Heart right ventricle (tissue), 16 donors: ENCODE measurements at regions not wholly inside any gene's neighbourhood (a gene's known extent, or its start where the extent isn't known, plus 50 kb on each side); places are given as distances from the start of the nearest gene placed in this dataset.

Experiments
- ATAC-seq, 8 donors: fragments of 200-7000 bp; cut with Tn5 transposase; one replicate each; pipeline ENCODE4 v1.9.1; 2020; ENCODE audit warnings: mild to moderate bottlenecking in 8 of 8, moderate library complexity in 8 of 8, moderate number of reproducible peaks in 1 of 8
- DNase-seq, 2 donors: peaks; one replicate each; pipeline ENCODE4 v3.0.0-alpha.2; 2020
- H3K27ac ChIP-seq, 10 donors: fragments of 200-600 bp; sonication (generic) in 2 of 10; one replicate each; pipeline versions ENCODE4 v1.5.0 to v1.8.0; 2020 to 2022; ENCODE audit warnings: mild to moderate bottlenecking in 3 of 10
- H3K27me3 ChIP-seq, 7 donors: fragments of 200-600 bp; one replicate each; pipeline ENCODE4 v1.8.0; 2021 to 2022; ENCODE audit warnings: mild to moderate bottlenecking in 2 of 7
- H3K36me3 ChIP-seq, 9 donors: fragments of 200-600 bp; sonication (generic) in 1 of 9; one replicate each; pipeline versions ENCODE4 v1.5.0 to v1.8.0; 2020 to 2022; ENCODE audit warnings: mild to moderate bottlenecking in 2 of 9
- H3K4me1 ChIP-seq, 9 donors: fragments of 200-600 bp; sonication (generic) in 1 of 9; one replicate each; pipeline versions ENCODE4 v1.5.0 to v1.8.0; 2020 to 2022; ENCODE audit warnings: mild to moderate bottlenecking in 4 of 9
- H3K4me3 ChIP-seq, 10 donors: fragments of 200-600 bp; sonication (generic) in 2 of 10; one replicate each; pipeline versions ENCODE4 v1.5.0 to v1.8.0; 2020 to 2022; ENCODE audit warnings: mild to moderate bottlenecking in 7 of 10, moderate library complexity in 2 of 10
- H3K9me3 ChIP-seq, 11 donors: fragments of 200-600 bp in 10 of 11; sonication (generic) in 2 of 11; one replicate each; pipeline versions ENCODE4 v1.5.0 to v1.8.0; 2013 to 2022; ENCODE audit warnings: mild to moderate bottlenecking in 2 of 11, control low read depth in 1 of 11, moderate library complexity in 1 of 11
- WGBS, 2 donors: extraction: QIAGEN DNeasy Blood & Tissue Kit; methylation state at CpG; one replicate each; pipeline ENCODE4 v1.1.7; 2013; ENCODE audit warnings: inconsistent platforms in 1 of 2; 5-methylcytosine and 5-hydroxymethylcytosine counted together
- intact Hi-C, 10 donors: fragments of 100-400 bp; cut with DNase I; formaldehyde crosslinking; loops; one replicate each; pipeline versions ENCODE4 v1.11.1 to v1.14.2; 2022
- TF ChIP-seq, protein P1 (sequence below), 9 donors: fragments of 200-600 bp; sonication (generic) in 2 of 9; IDR thresholded peaks; one replicate each; pipeline versions ENCODE4 v1.5.0 to v1.8.0; 2021 to 2022; ENCODE audit warnings: antibody characterized with exemption in 9 of 9, mild to moderate bottlenecking in 5 of 9, moderate library complexity in 1 of 9
- donor health status: Arrhythmogenic right ventricular cardiomyopathy.
- donor health status: ischemic (EF 13 %, LVEDD 7.1; RV severe dilation, severe dysfunction).
- donor health status: healthy with polysubstance abuse.
- donor health status: DM: no; HTN: yes; CAD: no.
- donor health status: DM: no; HTN: no; CAD: no.
- donor health status: ischemic (EF 25% LVEDD 6.9; RV normal size, moderate dysfunction).
- donor health status: ischemic (EF 25% LVEDD 5.7; RV mildly dilated, moderate dysfunction).
- donor health status: healthy.
- donor health status: DM: yes; HTN: yes; CAD: no.
- donor health status: Ischemic cardiomyopathy.
- donor health status: ischemic (EF 35%, LVEDD 5.7; RV mildly dilated, moderate dysfunction).
- donor health status: nonischemic (EF 11% LVEDD 7.7; RV severe dilation, severe dysfunction).
- donor health status: DM: yes; HTN: yes; CAD: no.
- donor health status: PGD.
- donor health status: ischemic (EF 29% LVEDD 5.4; RV normal size, mild dysfunction).
- donor health status: nonischemic (EF 23%, LVEDD 6.1; RV moderate dilation, normal function).

DNA sequence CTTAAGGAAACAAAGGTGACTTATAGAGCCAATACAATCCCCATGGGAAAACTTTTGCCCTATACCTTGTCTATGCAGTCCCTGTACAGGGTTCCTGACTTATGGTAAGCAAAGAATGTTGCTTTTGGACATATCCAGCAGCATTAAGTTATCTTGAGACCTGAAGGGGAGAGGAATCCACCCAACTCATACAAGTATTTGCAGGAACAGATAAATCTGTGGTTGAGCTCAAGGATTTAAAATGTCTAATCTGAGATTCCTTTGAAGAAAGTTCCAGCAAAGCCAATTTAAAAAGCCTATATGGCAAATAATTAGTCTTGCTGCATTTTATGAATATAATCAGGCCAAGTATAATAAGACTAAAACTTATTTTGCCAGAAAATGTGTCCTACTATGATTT lies 739.5 kb upstream of the CDH2 start:
- Histone ChIP-seq H3K4me1 (no peaks in the 10 kb centered on the region), H3K36me3 (no peaks in the 10 kb centered on the region), H3K9me3 (peaks cover 0 to 11% (median 3%) of the 10 kb centered on the region in 11 donors), H3K4me3 (no peak overlapping the region), H3K27ac (no peak overlapping the region), H3K27me3 (no peaks in the 10 kb centered on the region)
- intact Hi-C loops, result no loop called here
- ATAC-seq, result no peak
- TF ChIP-seq, protein P1, sequence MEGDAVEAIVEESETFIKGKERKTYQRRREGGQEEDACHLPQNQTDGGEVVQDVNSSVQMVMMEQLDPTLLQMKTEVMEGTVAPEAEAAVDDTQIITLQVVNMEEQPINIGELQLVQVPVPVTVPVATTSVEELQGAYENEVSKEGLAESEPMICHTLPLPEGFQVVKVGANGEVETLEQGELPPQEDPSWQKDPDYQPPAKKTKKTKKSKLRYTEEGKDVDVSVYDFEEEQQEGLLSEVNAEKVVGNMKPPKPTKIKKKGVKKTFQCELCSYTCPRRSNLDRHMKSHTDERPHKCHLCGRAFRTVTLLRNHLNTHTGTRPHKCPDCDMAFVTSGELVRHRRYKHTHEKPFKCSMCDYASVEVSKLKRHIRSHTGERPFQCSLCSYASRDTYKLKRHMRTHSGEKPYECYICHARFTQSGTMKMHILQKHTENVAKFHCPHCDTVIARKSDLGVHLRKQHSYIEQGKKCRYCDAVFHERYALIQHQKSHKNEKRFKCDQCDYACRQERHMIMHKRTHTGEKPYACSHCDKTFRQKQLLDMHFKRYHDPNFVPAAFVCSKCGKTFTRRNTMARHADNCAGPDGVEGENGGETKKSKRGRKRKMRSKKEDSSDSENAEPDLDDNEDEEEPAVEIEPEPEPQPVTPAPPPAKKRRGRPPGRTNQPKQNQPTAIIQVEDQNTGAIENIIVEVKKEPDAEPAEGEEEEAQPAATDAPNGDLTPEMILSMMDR (IDR thresholded peaks at IDR 0.05), result no peak
- no peak for DNase-seq

DNA sequence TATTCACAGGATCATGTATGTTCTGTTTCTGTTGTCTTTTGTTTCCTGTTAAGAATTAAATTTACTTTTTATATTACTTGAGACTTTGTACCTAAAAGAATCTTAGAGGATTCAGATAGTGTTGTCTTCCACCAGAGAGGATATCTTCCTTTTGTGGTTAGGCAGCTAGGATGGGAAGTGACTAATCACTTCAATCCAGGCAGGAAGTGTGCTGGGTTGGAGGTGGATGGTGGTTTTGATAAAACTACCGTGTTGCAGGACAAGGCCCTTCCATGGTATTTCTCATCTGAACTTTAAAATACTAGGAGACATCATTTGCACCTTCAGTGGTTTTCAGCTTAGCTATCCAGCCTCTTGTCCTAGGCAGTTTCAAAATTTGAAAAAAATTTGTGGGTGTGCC lies 728.6 kb upstream of the CDH2 start:
- no peaks in the 10 kb centered on the region for H3K4me1 ChIP-seq
- WGBS, 2 donors, result 32 to 43% methylated on average over 1 of the region's 1 CpG
- no peak for ATAC-seq
- DNase-seq, result no peak
- H3K27me3 ChIP-seq, result no peaks in the 10 kb centered on the region
- TF ChIP-seq, protein P1 (IDR thresholded peaks at IDR 0.05), result no peak
- no peaks in the 10 kb centered on the region for H3K36me3 ChIP-seq
- intact Hi-C loops, result no loop called here
- no peak overlapping the region for H3K4me3 ChIP-seq
- peaks cover 0 to 12% (median 0%) of the 10 kb centered on the region in 11 donors for H3K9me3 ChIP-seq
- no peak overlapping the region for H3K27ac ChIP-seq

DNA sequence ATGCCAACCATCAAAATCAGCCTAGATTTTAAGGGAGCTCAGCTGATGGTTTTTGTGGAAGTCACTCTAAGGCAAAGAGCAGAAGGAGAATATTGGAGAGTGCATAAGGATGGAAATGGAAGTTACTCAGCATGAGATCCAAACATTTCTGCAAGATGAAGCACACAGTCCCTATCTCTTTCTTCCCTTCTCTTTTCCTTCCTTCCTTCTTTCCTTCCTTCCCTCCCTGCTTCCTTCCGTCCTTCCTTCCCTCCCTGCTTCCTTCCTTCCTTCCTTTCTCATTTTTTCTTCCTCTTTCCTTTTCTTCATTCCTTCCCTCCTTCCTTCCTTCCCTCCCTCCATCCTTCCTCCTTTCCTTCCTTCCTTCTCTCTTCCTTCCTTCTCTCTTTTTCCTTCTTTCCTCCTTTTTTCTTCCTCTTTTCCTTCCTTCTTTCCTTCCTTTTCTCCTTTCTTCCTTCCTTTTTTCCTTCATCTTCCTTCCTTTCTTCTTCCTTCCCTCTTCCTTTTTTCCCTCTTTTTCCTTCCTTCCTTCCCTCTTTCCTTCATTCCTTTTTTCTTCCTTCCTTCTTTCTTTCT lies 727.9 kb upstream of the CDH2 start:
- no peak overlapping the region for H3K4me3 ChIP-seq
- H3K4me1 ChIP-seq, result no peaks in the 10 kb centered on the region
- TF ChIP-seq, protein P1 (IDR thresholded peaks at IDR 0.05), result no peak
- 79 to 82% methylated on average over 1 of the region's 1 CpG for WGBS, 2 donors
- ATAC-seq (no peak), DNase-seq (no peak)
- no peaks in the 10 kb centered on the region for H3K36me3 ChIP-seq
- intact Hi-C loops, result no loop called here
- peaks cover 0 to 8% (median 0%) of the 10 kb centered on the region in 11 donors for H3K9me3 ChIP-seq
- H3K27me3 ChIP-seq, result no peaks in the 10 kb centered on the region
- no peak overlapping the region for H3K27ac ChIP-seq

DNA sequence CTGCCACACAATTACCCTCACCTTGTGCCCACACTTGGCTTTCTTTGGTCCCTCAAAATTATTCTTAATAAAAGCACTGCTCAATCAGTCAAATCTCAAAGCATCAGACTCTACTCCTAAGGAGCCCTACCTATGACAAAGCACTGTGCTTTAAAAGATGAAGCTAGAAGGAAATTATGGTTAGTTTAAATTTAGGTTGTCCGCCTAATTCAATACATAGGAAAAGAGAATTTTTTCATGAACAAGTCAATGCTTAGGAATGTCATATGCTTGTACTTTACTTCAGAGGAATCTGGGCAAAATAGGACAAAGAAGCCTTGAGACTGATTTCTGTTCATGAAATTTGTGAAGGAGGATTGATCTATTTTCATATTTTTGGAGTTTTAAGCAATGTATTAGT lies 726.4 kb upstream of the CDH2 start:
- Histone ChIP-seq H3K4me3 (no peak overlapping the region), H3K27ac (no peak overlapping the region), H3K27me3 (no peaks in the 10 kb centered on the region), H3K9me3 (peaks cover 0 to 8% (median 0%) of the 10 kb centered on the region in 11 donors), H3K36me3 (no peaks in the 10 kb centered on the region), H3K4me1 (no peaks in the 10 kb centered on the region)
- DNase-seq (no peak), ATAC-seq (no peak)
- 46 to 88% methylated on average over 1 of the region's 1 CpG for WGBS, 2 donors
- TF ChIP-seq, protein P1 (IDR thresholded peaks at IDR 0.05), result no peak
- intact Hi-C loops, result no loop called here
